A673 (cell line): ENCODE measurements at regions not wholly inside any gene's neighbourhood (a gene's known extent, or its start where the extent isn't known, plus 50 kb on each side); places are given as distances from the start of the nearest gene placed in this dataset.

Experiments used
- BruUV-seq: library from RNA; stranded (reverse); fragments of 400-500 nt; replicated peaks from 2 replicates; lab custom pipeline; 2021; lab: Mats Ljungman, UMichigan
- CTCF ChIA-PET: fragments of 300-600 bp; sonication (Branson Sonifier 250); formaldehyde crosslinking; loops from one replicate; lab custom pipeline; 2022; ENCODE audit warnings: antibody characterized with exemption; lab: Charles Lee
- POLR2A ChIA-PET: fragments of 300-600 bp; sonication (Branson Sonifier 250); formaldehyde crosslinking; loops from one replicate; lab custom pipeline; 2022; ENCODE audit warnings: antibody characterized with exemption; ENCODE audit not compliant: low non-redundant PET; lab: Charles Lee
- DNase-seq: peaks from one replicate; pipeline ENCODE4 v3.0.0-alpha.2; 2015; ENCODE audit warnings: low spot score
- H3K27ac ChIP-seq: fragments of 200-600 bp; sonication (generic); 2 replicates; pipeline ENCODE4 v1.5.1; 2016; ENCODE audit warnings: mixed run types, low read depth, mild to moderate bottlenecking, mixed read lengths, antibody characterized with exemption, low read length; ENCODE audit not compliant: poor library complexity, severe bottlenecking
- H3K27me3 ChIP-seq: fragments of 200-600 bp; sonication (generic); replicated peaks from 2 replicates; pipeline ENCODE4 v1.6.1; 2017; ENCODE audit warnings: mixed run types, low read depth, mild to moderate bottlenecking, mixed read lengths, antibody characterized with exemption, low read length; ENCODE audit not compliant: insufficient read depth, poor library complexity
- H3K36me3 ChIP-seq: fragments of 200-600 bp; sonication (generic); 2 replicates; pipeline ENCODE4 v1.6.1; 2016; ENCODE audit warnings: mixed run types, mild to moderate bottlenecking, mixed read lengths, antibody characterized with exemption, low read length; ENCODE audit not compliant: insufficient read depth, poor library complexity, severe bottlenecking
- H3K4me1 ChIP-seq: fragments of 200-600 bp; sonication (generic); 2 replicates; pipeline ENCODE4 v1.6.1; 2017; ENCODE audit warnings: mixed run types, mild to moderate bottlenecking, mixed read lengths, antibody characterized with exemption, low read length; ENCODE audit not compliant: insufficient read depth, poor library complexity, severe bottlenecking
- H3K4me3 ChIP-seq: fragments of 200-600 bp; sonication (generic); 2 replicates; pipeline ENCODE4 v1.5.1; 2016; ENCODE audit warnings: low read depth, mixed run types, mild to moderate bottlenecking, mixed read lengths, low read length; ENCODE audit not compliant: poor library complexity, severe bottlenecking
- H3K9me3 ChIP-seq: fragments of 200-600 bp; sonication (generic); 2 replicates; pipeline ENCODE4 v1.6.1; 2016; ENCODE audit warnings: mixed run types, low read depth, mild to moderate bottlenecking, mixed read lengths, antibody characterized with exemption, low read length; ENCODE audit not compliant: poor library complexity, severe bottlenecking
- CTCF ChIP-seq: fragments of 300-800, 200-600 bp; sonication (generic); conservative IDR thresholded peaks from 2 replicates; pipeline ENCODE4 v1.5.1; 2017; ENCODE audit warnings: low read depth, mild to moderate bottlenecking, antibody characterized with exemption, low read length, moderate library complexity, mixed read lengths
- EZH2 ChIP-seq: fragments of 200-600 bp; sonication (generic); IDR thresholded peaks from 2 replicates; pipeline ENCODE4 v1.6.1; 2017; ENCODE audit warnings: borderline replicate concordance, low read depth, mild to moderate bottlenecking, mixed read lengths, antibody characterized with exemption, low read length; ENCODE audit not compliant: poor library complexity, severe bottlenecking
- intact Hi-C: fragments of 100-400 bp; cut with micrococcal nuclease; formaldehyde crosslinking; loops from one replicate; pipeline ENCODE4 v1.10.0; 2022; ENCODE audit not compliant: unreplicated experiment

- ChIA-PET POLR2A (no interaction called here), CTCF (no interaction called here)
Observed at GRCh38 chr3:104106276-104106675, 1260.4 kb upstream of the ALCAM start.

GRCh38 chr3:104108522-104108921 is 1258.2 kb upstream of the ALCAM start:
- no TSS peak for BruUV-seq
- Histone ChIP-seq H3K36me3 (no peaks in the 10 kb centered on the region), H3K4me3 (no peak overlapping the region), H3K4me1 (no peaks in the 10 kb centered on the region), H3K27me3 (no peaks in the 10 kb centered on the region), H3K27ac (no peak overlapping the region), H3K9me3 (no peaks in the 10 kb centered on the region)
- intact Hi-C loops: loop anchor here (10.0 kb wide), 2 partner anchors 356 to 1256 kb away; partner anchors contain the start of gene ALCAM
- CTCF ChIA-PET: no interaction called here
- DNase-seq: no peak
- TF ChIP-seq CTCF: no peak
- no peak for TF ChIP-seq EZH2
- POLR2A ChIA-PET: no interaction called here

More at GRCh38 chr3:104106276-104106675, 1260.4 kb upstream of the ALCAM start:
- H3K4me1 ChIP-seq: no peaks in the 10 kb centered on the region
- no peaks in the 10 kb centered on the region for H3K9me3 ChIP-seq
- no peak for DNase-seq
- H3K27me3 ChIP-seq: no peaks in the 10 kb centered on the region
- TF ChIP-seq EZH2: no peak
- TF ChIP-seq CTCF: no peak
- no TSS peak for BruUV-seq
- no peak overlapping the region for H3K4me3 ChIP-seq
- no peak overlapping the region for H3K27ac ChIP-seq
- no peaks in the 10 kb centered on the region for H3K36me3 ChIP-seq
- intact Hi-C loops: loop anchor here (10.0 kb wide), 2 partner anchors 359 to 1259 kb away; partner anchors contain the start of gene ALCAM

GRCh38 chr3:104126463-104126862 is 1240.2 kb upstream of the ALCAM start:
- Histone ChIP-seq H3K27me3 (no peaks in the 10 kb centered on the region), H3K4me3 (no peak overlapping the region), H3K27ac (no peak overlapping the region), H3K9me3 (peaks cover 7% of the 10 kb centered on the region), H3K4me1 (no peaks in the 10 kb centered on the region), H3K36me3 (no peaks in the 10 kb centered on the region)
- TF ChIP-seq CTCF: no peak
- no peak for TF ChIP-seq EZH2
- ChIA-PET CTCF (no interaction called here), POLR2A (no interaction called here)
- no TSS peak for BruUV-seq
- intact Hi-C loops: no loop called here
- no peak for DNase-seq
